Activated naive CD4-positive, alpha-beta T cell treated with anti-CD3 and anti-CD28 coated beads, Interleukin-2, amount 50 U/mL, for 16 hours (primary cell): ENCODE measurements at regions not wholly inside any gene's neighbourhood (a gene's known extent, or its start where the extent isn't known, plus 50 kb on each side); places are given as distances from the start of the nearest gene placed in this dataset.
"Not testable (repeated sequence)": the region's sequence is repeated elsewhere in the genome, so short reads cannot be mapped to it uniquely, and the experiment has no call there.

Experiments used
- DNase-seq: peaks from one replicate; pipeline ENCODE4 v3.0.0-alpha.2; 2020

- DNase-seq, result no peak
Measured at GRCh38 chr6:44036699-44037101, 90.6 kb downstream of the MRPL14 start.

GRCh38 chr6:44036196-44036595 lies 91.1 kb downstream of the MRPL14 start:
- no peak for DNase-seq

GRCh38 chr6:44035621-44036020 lies 91.6 kb downstream of the MRPL14 start:
- DNase-seq, result no peak

GRCh38 chr6:44034931-44035345 lies 92.3 kb downstream of the MRPL14 start:
- DNase-seq, result no peak

GRCh38 chr6:44034391-44034861 lies 92.8 kb downstream of the MRPL14 start:
- no peak for DNase-seq

GRCh38 chr6:44030812-44031454 lies 96.3 kb downstream of the MRPL14 start:
- no peak for DNase-seq

GRCh38 chr6:44029444-44030185 lies 97.6 kb downstream of the MRPL14 start:
- no peak for DNase-seq

- DNase-seq, result no peak
Measured at GRCh38 chr6:44028789-44029310, 98.4 kb downstream of the MRPL14 start.

- DNase-seq, result no peak
Measured at GRCh38 chr6:44025226-44025625, 102.0 kb downstream of the MRPL14 start.

GRCh38 chr6:44024574-44025219 lies 102.6 kb downstream of the MRPL14 start:
- DNase-seq, result no peak

- no peak for DNase-seq
Measured at GRCh38 chr6:44023586-44024454, 103.4 kb downstream of the MRPL14 start.

GRCh38 chr6:44022671-44023352 lies 104.4 kb downstream of the MRPL14 start:
- DNase-seq, result no peak

GRCh38 chr6:44022296-44022661 lies 105.0 kb downstream of the MRPL14 start:
- no peak for DNase-seq

GRCh38 chr6:44021589-44022295 lies 105.5 kb downstream of the MRPL14 start:
- DNase-seq, result no peak

GRCh38 chr6:44020664-44021425 lies 106.4 kb downstream of the MRPL14 start:
- DNase-seq, result no peak

GRCh38 chr6:44020148-44020547 lies 107.1 kb downstream of the MRPL14 start:
- DNase-seq, result no peak

- not testable (repeated sequence) for DNase-seq
Measured at GRCh38 chr6:44017307-44017706, 109.9 kb downstream of the MRPL14 start.

GRCh38 chr6:44016131-44016870 lies 111.0 kb downstream of the MRPL14 start:
- no peak for DNase-seq

GRCh38 chr6:44012078-44012493 lies 115.2 kb downstream of the MRPL14 start:
- no peak for DNase-seq
